NCI-H2227 (cell line): ENCODE measurements at regions not wholly inside any gene's neighbourhood (a gene's known extent, or its start where the extent isn't known, plus 50 kb on each side); places are given as distances from the start of the nearest gene placed in this dataset.
A peak's percentile ranks its signal among the peaks of the same experiment; 100 is the strongest.

Experiments
- DNase-seq: peaks from one replicate; lab custom pipeline; 2025; ENCODE audit not compliant: unreplicated experiment; lab: John Stamatoyannopoulos, UW

DNA sequence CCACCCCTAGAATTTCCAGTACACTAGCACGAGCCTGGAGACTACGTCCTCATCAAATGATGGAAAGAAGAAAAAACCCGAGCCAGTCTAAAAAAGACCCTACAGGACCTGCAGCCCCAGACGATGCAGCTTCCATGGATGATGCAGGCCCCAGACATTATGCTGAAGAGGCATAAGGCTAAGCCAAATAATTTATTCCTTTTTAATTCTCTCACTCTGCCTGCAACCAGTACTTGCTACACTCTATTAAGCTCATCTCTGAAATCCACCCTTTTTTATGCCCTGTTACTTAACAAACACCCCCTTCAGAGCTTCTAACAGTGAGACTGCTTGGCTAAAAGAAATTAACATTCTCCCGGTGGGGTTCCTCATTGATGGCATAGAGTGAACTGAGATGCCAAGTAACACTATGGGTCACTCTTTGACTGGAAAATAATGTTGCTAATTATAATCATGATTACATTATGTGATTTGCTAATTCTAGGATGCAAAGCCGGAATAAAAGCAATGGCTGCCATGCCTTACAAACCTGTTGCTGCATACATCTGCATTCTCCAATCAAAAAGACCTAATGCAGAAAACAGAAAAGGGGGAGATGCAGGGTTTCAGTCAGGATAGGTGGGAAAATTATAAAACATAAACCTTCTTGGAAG lies 1462.4 kb downstream of the UQCRFS1 start:
- no peak for DNase-seq

DNA sequence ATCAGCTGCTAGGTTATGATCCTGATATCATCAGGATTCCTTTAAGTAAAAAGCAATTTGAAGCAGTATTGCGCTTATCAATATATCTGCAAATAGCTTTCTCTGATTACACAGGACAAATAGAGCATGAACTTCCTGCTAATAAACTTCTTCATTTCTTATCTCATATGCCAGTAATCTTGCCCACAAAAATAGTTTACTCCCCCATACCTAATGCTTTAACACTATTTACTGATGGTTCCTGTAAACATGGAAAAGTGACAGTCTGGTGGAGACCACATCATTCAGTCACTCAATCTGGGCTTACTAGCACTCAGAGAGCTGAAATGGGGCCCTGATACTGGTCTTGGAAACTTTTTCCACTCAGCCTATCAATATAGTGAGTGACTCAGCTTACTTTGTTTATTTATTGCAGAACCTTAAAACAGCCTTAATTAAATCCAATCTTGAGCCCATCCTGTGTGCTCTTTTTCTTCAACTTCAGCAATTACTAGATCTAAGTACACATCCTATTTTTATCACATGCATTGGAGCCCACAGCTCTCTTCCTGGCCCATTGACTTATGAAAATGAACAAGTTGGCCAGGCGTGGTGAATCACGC lies 1464.3 kb downstream of the UQCRFS1 start:
- no peak for DNase-seq

DNA sequence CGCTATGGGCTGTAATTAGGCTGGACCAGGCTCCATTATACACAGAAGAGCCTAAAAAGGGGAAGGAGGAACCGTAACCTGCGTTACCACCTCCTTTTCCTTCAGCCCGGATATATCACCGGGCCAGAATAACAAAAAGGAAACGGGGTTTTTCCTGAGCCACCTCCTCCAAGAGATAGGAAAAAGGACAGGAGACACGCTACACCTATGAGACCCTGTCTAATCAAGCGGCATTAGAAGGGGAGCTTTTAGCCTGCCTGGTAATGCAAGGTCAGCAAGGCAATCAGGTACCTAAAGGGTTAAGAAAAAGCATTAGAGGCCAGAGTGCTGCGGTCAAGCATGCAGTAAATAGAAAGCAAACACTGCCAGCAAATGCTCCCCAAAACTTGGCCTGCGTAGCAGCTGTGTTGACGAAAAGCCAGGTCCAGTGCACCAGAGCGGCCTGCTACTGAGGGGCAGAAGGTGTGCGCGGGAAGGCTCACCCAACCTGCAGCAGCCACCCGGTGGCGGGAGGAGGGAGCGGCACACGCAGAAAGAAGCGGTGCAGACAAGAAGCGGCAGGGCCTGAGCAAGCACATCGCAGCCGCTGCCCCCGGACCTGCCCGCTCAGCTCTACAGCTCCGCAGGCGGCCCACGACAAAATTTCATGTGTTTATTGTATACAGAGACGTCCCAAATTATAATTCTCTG lies 1466.1 kb downstream of the UQCRFS1 start:
- DNase-seq: peak; percentile 56

DNA sequence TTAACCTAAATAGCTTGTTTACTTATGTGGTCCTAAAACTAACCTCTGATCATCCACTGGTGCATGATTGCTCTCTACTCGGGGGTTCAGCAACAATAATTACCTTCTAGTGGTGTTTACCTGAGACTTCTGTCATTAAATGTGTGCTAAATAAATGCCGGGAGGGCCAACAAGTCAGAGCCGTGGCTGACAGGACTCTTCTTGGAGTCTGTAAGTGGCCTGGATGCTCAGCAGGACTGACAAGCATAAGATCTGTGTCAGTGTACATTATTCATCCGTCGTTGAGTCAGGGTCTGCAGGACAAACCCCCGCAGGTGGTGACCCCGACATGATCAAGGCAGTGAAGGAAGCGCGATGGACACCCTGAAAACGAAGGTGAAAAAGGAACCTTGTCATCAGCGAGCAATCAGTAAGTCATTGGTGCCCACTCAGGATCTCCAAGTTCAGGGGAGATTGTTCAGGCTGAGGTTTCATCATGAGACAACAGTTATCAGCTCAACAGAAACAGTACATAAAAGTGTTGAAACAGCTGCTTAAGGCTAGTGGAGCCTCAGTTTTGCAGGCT lies 1466.9 kb downstream of the UQCRFS1 start:
- DNase-seq: no peak

DNA sequence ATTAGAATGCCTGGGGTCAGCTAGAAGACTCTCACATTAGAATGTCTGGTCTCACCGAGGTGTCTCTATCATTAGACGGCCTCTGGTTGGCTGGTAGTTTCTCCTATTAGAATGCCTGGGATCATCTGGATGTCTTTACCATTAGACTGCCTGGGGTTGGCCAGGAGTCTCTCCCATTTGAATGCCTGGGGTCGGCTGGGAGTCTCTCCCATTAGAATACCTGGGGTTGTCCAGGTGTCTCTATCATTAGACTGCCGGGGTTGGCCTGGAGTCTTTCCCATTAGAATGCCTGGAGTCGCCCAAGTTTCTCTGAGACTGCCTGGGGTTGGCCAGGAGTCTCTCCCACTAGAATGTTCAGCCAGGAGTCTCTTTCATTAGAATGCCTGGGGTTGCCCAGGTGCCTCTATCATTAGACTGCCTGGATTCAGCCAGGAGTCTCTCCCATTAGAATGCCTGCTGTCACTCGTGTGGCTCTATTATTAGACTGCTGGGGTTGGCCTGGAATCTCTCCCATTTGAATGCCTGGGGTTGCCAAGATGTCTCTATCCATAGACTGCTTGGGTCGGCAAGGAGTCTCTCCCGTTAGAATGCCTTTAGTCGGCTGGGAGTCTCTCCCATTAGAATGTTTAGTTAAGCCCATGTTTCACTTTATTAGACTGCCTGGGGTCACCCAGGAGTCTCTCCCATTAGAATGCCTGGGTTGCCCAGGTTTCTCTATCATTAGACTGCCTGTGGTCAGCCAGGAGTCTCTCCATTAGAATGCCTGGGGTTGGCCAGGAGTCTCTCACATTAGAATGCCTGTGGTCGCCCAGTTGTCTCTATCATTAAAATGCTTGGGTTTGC lies 1467.8 kb downstream of the UQCRFS1 start:
- DNase-seq: no peak

DNA sequence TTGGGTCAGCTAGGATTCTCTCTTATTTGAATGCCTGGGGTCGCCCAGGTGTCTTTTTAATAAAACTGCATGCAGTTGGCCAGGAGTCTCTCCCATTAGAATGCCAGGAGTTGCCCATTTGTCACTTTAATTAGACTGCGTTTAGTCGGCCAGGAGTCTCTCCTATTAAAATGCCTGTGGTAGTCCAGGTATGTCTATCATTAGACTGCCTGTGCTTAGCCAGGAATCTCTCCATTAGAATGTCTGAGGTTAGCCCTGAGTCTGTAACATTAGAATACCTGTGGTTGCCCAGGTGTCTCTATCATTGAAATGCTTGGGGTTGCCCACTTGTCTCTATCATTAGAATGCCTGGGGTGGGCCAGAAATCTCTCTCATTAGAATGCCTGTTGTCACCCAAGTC lies 1470.9 kb downstream of the UQCRFS1 start:
- DNase-seq: no peak

DNA sequence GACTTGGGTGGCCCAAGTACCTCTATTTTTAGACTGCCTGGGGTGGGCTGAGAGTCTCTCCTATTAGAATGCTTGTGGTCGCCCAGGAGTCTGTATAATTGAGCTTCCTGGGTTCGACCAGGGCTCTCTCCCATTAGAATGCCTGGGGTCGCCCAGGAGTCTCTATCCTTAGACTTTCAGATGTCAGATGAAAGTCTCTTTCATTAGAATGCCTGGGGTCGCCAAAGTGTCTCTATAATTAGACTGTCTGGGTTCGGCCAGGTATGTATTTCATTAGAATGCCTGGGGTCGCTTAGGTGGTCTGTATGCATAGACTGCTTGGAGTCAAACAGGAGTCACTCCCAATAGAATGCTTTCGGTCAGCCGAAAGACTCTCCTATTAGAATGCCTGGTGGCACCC lies 1471.7 kb downstream of the UQCRFS1 start:
- DNase-seq: no peak

DNA sequence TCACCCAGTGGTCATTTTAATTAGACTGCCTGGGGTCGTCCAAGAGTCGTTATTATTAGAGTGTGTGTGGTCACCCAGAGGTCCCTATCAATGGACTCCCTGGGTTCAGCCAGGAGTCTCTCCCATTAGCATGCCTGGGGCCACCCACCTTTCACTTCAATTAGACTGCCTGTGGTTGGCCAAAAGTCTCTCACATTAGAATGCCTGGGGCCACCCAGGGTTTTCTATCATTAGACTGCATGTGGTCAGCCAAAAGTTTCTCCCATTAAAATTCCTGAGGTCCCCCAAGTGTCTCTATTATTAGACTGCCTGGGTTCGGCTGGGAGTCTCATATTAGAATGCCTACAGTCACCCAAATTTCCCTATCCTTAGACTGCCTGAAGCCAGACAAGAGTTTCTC lies 1472.6 kb downstream of the UQCRFS1 start:
- no peak for DNase-seq

DNA sequence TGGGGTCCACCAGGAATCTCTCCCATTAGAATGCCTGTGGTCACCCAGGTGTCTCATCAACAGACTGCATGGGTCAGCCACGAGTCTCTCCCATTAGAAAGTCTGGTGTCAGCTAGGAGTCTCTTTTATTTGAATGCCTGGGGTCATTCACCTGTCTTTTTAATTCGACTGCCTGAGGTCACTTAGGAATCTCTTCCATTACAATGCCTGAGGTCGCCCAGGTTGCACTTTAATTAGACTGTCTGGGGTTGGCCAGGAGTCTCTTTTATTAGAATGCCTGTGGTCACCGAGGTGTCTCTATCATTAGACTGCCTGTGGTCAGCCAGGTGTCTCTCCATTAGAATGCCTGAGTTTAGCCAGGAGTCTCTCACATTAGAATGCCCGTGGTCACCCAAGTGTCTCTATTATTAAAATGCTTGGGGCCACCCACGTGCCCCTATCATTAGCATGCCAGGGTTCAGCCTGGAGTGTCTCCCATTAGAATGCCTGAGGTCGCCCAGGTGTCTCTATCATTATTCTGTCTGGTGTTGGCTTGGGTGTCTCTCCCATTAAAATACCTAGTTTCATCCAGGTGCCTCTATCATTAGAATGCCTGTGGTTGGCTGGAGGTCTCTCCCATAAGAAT lies 1474.3 kb downstream of the UQCRFS1 start:
- DNase-seq: no peak

DNA sequence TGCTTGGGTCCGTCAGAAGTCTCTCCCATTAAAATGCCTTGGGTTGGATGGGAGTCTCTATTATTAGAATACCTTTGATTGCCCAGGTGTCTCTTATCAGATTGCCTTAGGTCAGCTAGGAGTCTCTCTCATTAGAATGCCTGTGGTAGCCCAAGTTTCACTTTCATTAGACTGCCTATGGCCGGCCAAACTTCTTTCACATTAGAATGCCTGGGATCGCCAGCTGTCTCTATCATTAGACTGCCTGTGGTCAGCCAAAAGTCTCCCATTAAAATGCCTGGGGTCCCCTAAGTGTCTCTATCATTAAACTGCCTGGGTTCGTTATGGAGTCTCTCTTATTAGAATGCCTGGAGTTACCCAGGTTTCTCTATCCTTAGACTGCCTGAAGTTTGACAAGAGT lies 1476.7 kb downstream of the UQCRFS1 start:
- DNase-seq: no peak

DNA sequence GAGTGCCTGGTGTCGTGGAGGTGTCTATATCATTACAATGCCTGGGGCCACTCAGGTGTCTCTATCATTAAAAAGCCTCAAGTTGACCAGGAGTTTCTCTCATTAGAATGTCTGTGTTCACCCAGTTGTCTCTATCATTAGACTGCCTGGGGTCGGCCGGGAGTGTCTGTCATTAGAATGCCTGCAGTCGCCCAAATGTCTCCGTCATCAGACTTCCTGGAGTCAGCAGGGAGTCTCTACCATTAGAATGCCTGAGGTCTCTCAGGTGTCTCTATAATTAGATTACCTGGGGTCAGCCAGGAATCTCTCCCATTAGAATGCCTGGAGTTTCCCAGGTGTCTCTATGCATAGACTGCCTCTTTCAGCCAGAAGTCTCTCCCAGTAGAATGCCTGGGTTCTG lies 1477.6 kb downstream of the UQCRFS1 start:
- DNase-seq: no peak

DNA sequence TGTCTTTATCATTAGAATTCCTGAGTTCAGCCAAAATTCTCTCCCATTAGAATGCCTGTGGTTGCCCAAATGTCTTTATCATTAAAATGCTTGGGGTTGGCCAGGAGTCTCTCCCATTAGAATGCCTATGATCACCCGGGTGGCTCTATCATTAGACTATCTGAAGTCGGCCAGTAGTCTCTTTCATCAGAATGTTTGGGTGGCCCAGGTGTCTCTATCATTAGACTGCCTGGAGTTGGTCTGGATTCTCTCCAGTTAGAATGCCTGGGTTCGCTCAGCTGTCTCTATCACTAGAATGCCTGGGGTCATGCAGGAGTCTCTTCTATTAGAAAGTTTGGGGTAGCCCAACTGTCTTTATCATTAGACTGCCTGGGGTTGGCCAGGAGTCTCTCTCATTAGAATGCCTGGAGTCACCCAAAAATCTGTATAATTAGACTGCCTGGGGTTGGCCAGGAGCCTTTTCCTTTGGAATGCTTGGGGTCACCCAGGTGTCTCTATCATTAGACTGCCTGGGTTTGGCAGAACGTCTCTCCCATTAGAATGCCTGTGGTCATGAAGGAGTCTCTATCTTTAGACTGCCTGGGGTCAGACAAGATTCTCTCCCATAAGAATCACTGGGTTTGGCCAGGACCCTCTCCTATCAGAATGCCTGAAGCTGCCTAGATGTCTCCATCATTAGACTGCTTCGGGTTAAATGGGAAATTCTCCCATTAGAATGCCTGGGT lies 1478.3 kb downstream of the UQCRFS1 start:
- no peak for DNase-seq

DNA sequence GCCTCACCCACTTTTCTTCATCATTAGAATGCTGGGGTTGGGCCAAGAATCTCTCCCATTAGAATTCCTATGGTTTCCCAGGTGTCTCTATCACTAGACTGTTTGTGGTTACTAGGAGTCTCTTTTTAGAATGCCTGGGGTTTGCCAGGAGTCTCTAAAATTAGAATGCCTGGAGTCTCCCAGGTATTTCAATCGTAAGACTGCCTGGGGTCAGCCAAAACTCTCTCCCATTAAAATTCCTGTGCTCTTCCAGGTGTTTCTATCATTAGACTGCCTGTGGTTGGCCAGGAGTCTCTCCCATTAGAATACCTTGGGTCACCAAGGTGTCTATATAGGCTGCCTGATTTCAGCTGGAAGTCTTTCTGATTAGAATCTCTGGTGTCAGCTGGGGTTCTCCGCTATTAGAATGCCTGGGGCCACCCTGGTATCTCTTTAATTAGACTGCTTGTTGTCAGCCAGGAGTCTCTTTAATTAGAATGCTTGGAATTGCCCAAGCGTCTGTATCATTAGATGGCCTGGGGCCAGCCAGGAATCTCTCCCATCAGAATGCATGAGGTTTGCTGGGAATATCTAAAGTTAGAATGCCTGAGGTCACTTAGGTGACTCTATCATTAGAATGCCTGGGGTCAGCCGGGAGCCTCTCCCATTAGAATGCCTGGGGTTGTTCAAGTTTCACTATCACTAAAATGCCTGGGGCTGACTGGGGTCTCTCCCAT lies 1479.2 kb downstream of the UQCRFS1 start:
- no peak for DNase-seq

DNA sequence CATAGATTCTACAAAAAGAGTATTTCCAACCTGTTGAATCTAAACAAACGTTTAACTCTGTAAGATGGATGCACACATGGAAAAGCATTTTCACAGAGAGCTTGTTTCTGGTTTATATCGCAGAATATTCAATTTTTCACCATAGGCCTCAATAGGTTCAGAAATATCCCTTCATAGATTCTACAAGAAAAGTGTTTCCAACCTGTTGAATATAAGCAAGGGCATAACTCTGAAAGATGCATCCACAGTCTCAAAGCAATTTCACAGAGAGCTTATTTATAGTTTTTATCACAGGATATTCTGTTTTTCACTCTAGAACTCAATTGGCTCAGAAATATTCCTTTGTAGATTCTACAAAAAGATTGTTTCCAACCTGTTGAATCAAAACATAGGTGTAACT lies 1483.6 kb downstream of the UQCRFS1 start:
- no peak for DNase-seq

DNA sequence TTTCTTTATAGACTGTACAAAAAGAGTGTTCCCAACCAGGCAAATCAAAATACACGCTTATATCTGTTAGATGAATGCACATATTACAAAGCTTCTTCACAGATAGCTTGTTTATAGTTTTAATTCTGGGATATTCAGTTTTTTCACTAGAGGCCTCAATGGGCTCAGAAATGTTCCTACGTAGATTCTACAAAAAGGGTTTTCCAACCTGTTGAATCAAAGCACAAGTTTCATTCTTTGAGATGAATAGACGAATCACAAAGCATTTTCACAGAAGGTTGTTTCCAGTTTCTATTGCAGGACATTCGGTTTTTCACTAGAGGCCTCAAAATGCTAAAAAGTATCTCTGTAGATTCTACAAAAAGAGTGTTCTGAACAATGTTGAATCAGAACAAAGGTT lies 1490.3 kb downstream of the UQCRFS1 start:
- no peak for DNase-seq

DNA sequence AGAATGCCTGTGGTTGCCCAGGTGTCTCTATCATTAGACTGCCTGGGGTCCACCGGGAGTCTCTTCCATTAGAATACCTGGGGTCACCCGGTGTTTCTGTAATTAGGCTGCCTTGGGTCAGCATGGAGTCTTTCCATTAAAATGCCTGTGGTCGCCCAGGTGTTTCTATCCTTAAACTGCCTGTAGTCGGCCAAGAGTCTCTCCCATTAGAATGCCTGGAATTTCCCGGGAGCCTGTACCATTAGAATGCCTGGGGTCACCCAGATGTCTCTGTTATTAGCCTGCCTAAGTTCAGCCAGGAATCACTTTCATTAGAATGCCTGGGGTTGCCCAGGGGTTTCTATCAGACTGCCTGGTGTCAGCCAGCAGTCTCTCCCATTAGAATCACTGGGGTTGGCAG lies 1492.8 kb downstream of the UQCRFS1 start:
- no peak for DNase-seq

DNA sequence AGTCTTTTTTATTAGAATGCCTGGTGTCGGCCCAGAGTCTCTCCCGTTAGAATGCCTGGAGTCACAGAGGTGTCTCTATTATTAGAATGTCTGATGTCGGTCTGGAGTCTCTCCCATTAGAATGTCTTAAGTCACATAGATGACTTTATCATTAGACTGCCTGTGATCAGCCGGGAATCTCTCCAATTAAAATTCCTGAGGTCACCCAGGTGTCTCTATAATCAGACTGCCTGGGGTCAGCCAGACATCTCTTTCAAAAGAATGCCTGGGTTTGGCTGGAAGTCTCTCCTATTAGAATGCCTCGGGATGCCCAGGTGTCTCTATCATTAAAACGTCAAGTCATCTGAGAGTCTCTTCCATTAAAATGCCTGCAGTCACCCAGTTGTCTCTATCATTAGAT lies 1493.9 kb downstream of the UQCRFS1 start:
- DNase-seq: no peak

DNA sequence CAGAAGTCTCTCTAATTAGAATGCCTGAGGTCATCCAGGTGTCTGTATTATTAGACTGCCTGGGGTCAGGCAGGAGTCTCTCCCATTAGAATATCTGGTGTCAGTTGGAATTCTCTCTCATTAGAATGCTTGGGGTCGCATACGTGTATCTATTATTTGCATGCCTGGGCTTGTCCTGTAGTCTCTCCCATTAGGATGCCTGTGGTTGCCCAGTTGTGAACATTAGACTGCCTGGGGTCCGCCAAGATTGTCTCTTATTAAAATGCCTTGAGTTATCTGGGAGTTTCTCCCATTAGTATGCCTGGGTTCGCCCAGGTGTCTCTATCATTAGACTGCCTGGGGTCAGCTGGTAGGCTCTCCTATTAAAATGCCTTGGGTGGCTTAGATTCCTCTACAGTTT lies 1494.7 kb downstream of the UQCRFS1 start:
- DNase-seq: no peak

DNA sequence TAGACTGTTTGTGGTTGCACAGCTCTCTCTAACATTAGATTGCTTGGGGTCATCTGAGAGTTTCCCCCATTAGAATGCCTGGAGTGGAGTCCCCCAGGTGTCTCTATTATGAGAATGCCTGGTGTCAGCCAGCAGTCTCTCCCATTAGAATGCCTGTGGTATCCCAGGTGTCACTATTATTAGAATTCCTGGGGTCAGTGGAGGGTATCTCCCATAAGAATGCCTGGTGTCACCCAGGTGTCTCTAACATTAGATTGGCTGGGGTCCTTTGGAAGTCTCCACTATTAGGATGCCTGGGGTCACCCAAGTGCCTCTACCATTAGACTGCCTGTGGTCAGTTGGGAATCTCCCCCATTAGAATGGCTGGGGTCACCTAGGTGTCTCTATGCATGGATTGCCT lies 1495.1 kb downstream of the UQCRFS1 start:
- no peak for DNase-seq

DNA sequence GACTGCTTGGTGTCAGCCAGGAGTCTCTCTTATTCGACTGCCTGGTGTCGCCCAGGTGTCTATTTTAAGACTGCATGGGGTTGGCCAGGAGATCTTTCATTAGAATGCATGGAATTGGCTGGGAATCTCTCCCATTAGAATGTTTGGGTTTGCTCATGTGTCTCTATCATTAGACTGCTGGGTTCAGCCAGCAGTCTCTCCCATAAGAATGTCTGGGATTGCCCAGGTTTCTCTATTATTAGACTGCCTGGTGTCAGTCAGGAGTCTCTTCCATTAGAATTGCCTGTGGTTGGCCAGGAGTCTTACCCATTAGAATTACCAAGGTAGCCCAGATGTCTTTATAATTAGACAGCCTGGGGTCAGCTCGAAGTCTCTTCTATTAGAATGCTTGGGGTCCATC lies 1496.0 kb downstream of the UQCRFS1 start:
- DNase-seq: no peak
